Keratinocyte (primary cell): ENCODE measurements at regions not wholly inside any gene's neighbourhood (a gene's known extent, or its start where the extent isn't known, plus 50 kb on each side); places are given as distances from the start of the nearest gene placed in this dataset.

Experiments used
- DNase-seq: peaks from one replicate; pipeline ENCODE4 v3.0.0-alpha.2; 2011; ENCODE audit warnings: low read depth, missing footprints, low spot score
- FAIRE-seq: peaks from 2 replicates; lab custom pipeline; 2011; peaks lifted over from hg19 to GRCh38; lab: Jason Lieb, UNC
- H2AFZ ChIP-seq: 2 replicates; pipeline ENCODE4 v1.6.0; 2012; ENCODE audit warnings: low read length, control low read depth, inconsistent platforms; ENCODE audit not compliant: control insufficient read depth
- H3K27ac ChIP-seq: 2 replicates; pipeline ENCODE4 v1.5.1; 2011; ENCODE audit warnings: low read length; ENCODE audit not compliant: control insufficient read depth, insufficient read depth
- H3K27me3 ChIP-seq: 3 replicates; pipeline ENCODE4 v1.6.0; 2011; ENCODE audit warnings: low read length; ENCODE audit not compliant: control insufficient read depth, insufficient read depth; ENCODE audit errors: extremely low read depth
- H3K36me3 ChIP-seq, 2 experiments: 2 replicates in 1 of 2; 3 replicates in 1 of 2; pipeline ENCODE4 v1.5.1; 2011; ENCODE audit warnings: low read length in 2 of 2, mild to moderate bottlenecking in 1 of 2; ENCODE audit not compliant: control insufficient read depth in 2 of 2, insufficient read depth in 2 of 2; ENCODE audit errors: extremely low read depth in 1 of 2
- H3K4me1 ChIP-seq: 3 replicates; pipeline ENCODE4 v1.5.1; 2011; ENCODE audit warnings: low read length; ENCODE audit not compliant: control insufficient read depth, insufficient read depth; ENCODE audit errors: extremely low read depth
- H3K4me2 ChIP-seq: 3 replicates; pipeline ENCODE4 v1.6.0; 2011; ENCODE audit warnings: low read depth, low read length; ENCODE audit not compliant: control insufficient read depth, insufficient read depth; ENCODE audit errors: extremely low read depth
- H3K4me3 ChIP-seq, 3 experiments: fragments of 200-600 bp in 1 of 3; sonication (generic) in 1 of 3; 2 replicates in 2 of 3; 3 replicates in 1 of 3; pipeline ENCODE4 v1.5.1; 2011 to 2016; ENCODE audit warnings: low read length in 3 of 3, mild to moderate bottlenecking in 3 of 3, control low read depth in 2 of 3, inconsistent platforms in 1 of 3, low read depth in 1 of 3, mixed read lengths in 1 of 3, mixed run types in 1 of 3, moderate library complexity in 1 of 3; ENCODE audit not compliant: control insufficient read depth in 2 of 3, insufficient read depth in 2 of 3; ENCODE audit errors: extremely low read depth in 1 of 3
- H3K79me2 ChIP-seq: 2 replicates; pipeline ENCODE4 v1.6.0; 2012; ENCODE audit warnings: low read length; ENCODE audit not compliant: control insufficient read depth, insufficient read depth
- H3K9ac ChIP-seq: 3 replicates; pipeline ENCODE4 v1.6.0; 2011; ENCODE audit warnings: low read length; ENCODE audit not compliant: control insufficient read depth, insufficient read depth; ENCODE audit errors: extremely low read depth
- H3K9me1 ChIP-seq: 3 replicates; pipeline ENCODE4 v1.6.0; 2011; ENCODE audit warnings: low read length; ENCODE audit not compliant: control insufficient read depth, insufficient read depth; ENCODE audit errors: extremely low read depth
- H3K9me3 ChIP-seq: 2 replicates; pipeline ENCODE4 v1.5.1; 2012; ENCODE audit warnings: low read depth, low read length; ENCODE audit not compliant: control insufficient read depth
- H4K20me1 ChIP-seq: 3 replicates; pipeline ENCODE4 v1.6.0; 2011; ENCODE audit warnings: low read length; ENCODE audit not compliant: control insufficient read depth, insufficient read depth; ENCODE audit errors: extremely low read depth
- EZH2 ChIP-seq: IDR thresholded peaks from one replicate; pipeline ENCODE4 v1.6.1; 2012; ENCODE audit warnings: inconsistent platforms, mild to moderate bottlenecking, low read length, moderate library complexity
- dilution Hi-C: fragments of 300-500 bp; cut with MboI; formaldehyde crosslinking; loops from one replicate; pipeline ENCODE4 v1.7.0; 2020; ENCODE audit warnings: low sequenced_read_pairs; ENCODE audit not compliant: extremely low pct_ligation_motif_present
- TF ChIP-seq, protein P1 (sequence below), 3 experiments: IDR thresholded peaks in 1 of 3; conservative IDR thresholded peaks in 1 of 3; optimal IDR thresholded peaks in 1 of 3; 2 replicates in 2 of 3; 3 replicates in 1 of 3; pipeline versions ENCODE3 to v1.5.1; 2011; ENCODE audit warnings: low read length in 3 of 3, mild to moderate bottlenecking in 3 of 3, moderate library complexity in 2 of 3, control low read depth in 1 of 3, inconsistent platforms in 1 of 3; ENCODE audit not compliant: insufficient read depth in 2 of 3; ENCODE audit errors: extremely low read depth in 1 of 3

- no peaks in the 10 kb centered on the region for H3K27me3 ChIP-seq
- H3K4me1 ChIP-seq: peaks cover 24% of the 10 kb centered on the region
- H3K9me3 ChIP-seq: no peaks in the 10 kb centered on the region
- peak overlapping the region; percentile 61 for H3K4me2 ChIP-seq
- DNase-seq: no peak
- TF ChIP-seq, protein P1, sequence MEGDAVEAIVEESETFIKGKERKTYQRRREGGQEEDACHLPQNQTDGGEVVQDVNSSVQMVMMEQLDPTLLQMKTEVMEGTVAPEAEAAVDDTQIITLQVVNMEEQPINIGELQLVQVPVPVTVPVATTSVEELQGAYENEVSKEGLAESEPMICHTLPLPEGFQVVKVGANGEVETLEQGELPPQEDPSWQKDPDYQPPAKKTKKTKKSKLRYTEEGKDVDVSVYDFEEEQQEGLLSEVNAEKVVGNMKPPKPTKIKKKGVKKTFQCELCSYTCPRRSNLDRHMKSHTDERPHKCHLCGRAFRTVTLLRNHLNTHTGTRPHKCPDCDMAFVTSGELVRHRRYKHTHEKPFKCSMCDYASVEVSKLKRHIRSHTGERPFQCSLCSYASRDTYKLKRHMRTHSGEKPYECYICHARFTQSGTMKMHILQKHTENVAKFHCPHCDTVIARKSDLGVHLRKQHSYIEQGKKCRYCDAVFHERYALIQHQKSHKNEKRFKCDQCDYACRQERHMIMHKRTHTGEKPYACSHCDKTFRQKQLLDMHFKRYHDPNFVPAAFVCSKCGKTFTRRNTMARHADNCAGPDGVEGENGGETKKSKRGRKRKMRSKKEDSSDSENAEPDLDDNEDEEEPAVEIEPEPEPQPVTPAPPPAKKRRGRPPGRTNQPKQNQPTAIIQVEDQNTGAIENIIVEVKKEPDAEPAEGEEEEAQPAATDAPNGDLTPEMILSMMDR (optimal IDR thresholded peaks at IDR 0.05 in 1 of 3, IDR thresholded peaks at IDR 0.05 in 1 of 3, conservative IDR thresholded peaks at IDR 0.05 in 1 of 3; ENCODE audit: extremely low read depth in 1 of 3, insufficient read depth in 2 of 3, low read length in 3 of 3): no peak
- TF ChIP-seq EZH2: no peak
- H4K20me1 ChIP-seq: no peaks in the 10 kb centered on the region
- no peaks in the 10 kb centered on the region for H3K36me3 ChIP-seq
- FAIRE-seq: peak; percentile 98
- no peaks in the 10 kb centered on the region for H3K79me2 ChIP-seq
- H3K27ac ChIP-seq: no peak overlapping the region
- no peaks in the 10 kb centered on the region for H3K9me1 ChIP-seq
- H3K9ac ChIP-seq: no peak overlapping the region
- peak overlapping the region; percentile 81 for H2AFZ ChIP-seq
- dilution Hi-C loops: no loop called here
- no peak overlapping the region for H3K4me3 ChIP-seq
Measured at GRCh38 chr6:169862892-169863525, 111.6 kb downstream of the ERMARD start.

DNA sequence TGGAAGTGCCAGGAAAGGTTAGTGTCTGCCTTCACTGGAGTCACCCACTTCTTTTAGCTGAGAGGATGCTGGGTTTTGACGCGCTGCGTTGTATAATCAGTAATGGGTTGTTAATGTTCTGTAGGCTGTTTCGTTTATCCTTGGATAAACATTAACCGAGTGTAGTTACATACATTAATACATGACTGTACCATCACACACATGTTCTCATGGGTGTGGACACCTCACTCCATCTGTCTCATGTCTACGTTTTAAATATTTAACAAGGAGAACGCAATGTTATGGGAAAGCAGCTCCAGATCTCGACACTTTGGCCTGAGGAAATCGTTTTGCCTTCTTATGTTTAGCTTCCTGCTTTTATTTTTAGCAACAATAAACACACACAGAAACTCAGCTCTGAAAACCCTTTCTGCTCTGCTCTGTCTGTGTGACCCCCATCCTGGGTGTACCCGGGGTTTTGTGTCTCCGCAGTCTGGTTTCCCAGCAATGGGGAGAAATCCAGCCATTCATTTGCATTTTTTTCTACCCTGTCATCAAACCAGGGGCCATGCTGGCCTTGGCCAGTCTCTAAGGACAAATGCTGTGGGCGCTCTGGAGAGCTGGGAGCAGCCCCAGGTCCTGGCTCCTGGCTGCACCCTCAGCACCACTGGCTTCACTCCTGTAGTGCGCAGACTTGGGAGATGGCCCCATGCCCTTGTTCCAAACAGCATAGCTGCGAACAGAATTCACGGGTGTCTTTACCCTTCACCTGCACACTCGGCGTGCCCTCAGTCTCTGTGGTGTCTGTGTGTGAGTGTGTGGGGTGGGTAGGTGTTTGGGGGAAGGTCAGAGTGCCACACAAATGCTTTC lies 110.8 kb downstream of the ERMARD start:
- H3K4me1 ChIP-seq: peaks cover 24% of the 10 kb centered on the region
- H3K9me3 ChIP-seq: peaks cover 2% of the 10 kb centered on the region
- peak overlapping the region; percentile 61 for H3K4me2 ChIP-seq
- H2AFZ ChIP-seq: peak overlapping the region; percentile 81
- H3K4me3 ChIP-seq: no peak overlapping the region
- no peaks in the 10 kb centered on the region for H4K20me1 ChIP-seq
- no peak overlapping the region for H3K9ac ChIP-seq
- no peaks in the 10 kb centered on the region for H3K9me1 ChIP-seq
- FAIRE-seq (no peak), DNase-seq (no peak)
- no peak for TF ChIP-seq EZH2
- TF ChIP-seq, protein P1 (optimal IDR thresholded peaks at IDR 0.05 in 1 of 3, IDR thresholded peaks at IDR 0.05 in 1 of 3, conservative IDR thresholded peaks at IDR 0.05 in 1 of 3; ENCODE audit: extremely low read depth in 1 of 3, insufficient read depth in 2 of 3, low read length in 3 of 3): no peak
- H3K36me3 ChIP-seq: no peaks in the 10 kb centered on the region
- no peaks in the 10 kb centered on the region for H3K79me2 ChIP-seq
- no peaks in the 10 kb centered on the region for H3K27me3 ChIP-seq
- peak overlapping the region; percentile 10 for H3K27ac ChIP-seq
- dilution Hi-C loops: no loop called here
